ENCODE measurements at regions not wholly inside any gene's neighbourhood (a gene's known extent, or its start where the extent isn't known, plus 50 kb on each side); places are given as distances from the start of the nearest gene placed in this dataset.
"Not testable (repeated sequence)": the region's sequence is repeated elsewhere in the genome, so short reads cannot be mapped to it uniquely, and the experiment has no call there.

GRCh38 chrX:98300536-98300935 lies 1416.8 kb downstream of the RPA4 start:
- H3K27me3 ChIP-seq (ENCODE audit: control insufficient read depth, insufficient read depth, low read length); H2BK120ac ChIP-seq (ENCODE audit: low read depth, low read length); H4K20me1 ChIP-seq (ENCODE audit: insufficient read depth, low read length); BruUV-seq (replicated peaks); ATAC-seq (ENCODE audit: low read depth); H3K36me3 ChIP-seq (ENCODE audit: control insufficient read depth, insufficient read depth, low read length); H3K56ac ChIP-seq (ENCODE audit: extremely low read depth, insufficient read depth, low read length); dilution Hi-C loops (cut with HindIII; ENCODE audit: low sequenced_read_pairs, unreplicated experiment); H4K8ac ChIP-seq (ENCODE audit: low read depth in 2 of 2, low read length in 2 of 2); H3K14ac ChIP-seq (replicated peaks; ENCODE audit: low read depth, low read length); in situ Hi-C loops (cut with MboI; ENCODE audit: low sequenced_read_pairs); POLR2A ChIA-PET (ENCODE audit: unreplicated experiment); H4K5ac ChIP-seq (ENCODE audit: low read depth, low read length); intact Hi-C loops (cut with micrococcal nuclease); H3K23ac ChIP-seq (ENCODE audit: low read depth, low read length); H2BK15ac ChIP-seq (ENCODE audit: low read depth, low read length); H3K27ac ChIP-seq (ENCODE audit: insufficient read depth, low read length); H2BK20ac ChIP-seq (ENCODE audit: low read depth, low read length); H2AFZ ChIP-seq (replicated peaks; ENCODE audit: low read length, poor library complexity); H3K4me2 ChIP-seq (ENCODE audit: low read depth, low read length); H3K9me1 ChIP-seq (ENCODE audit: insufficient read depth, low read length); H3K4me3 ChIP-seq (ENCODE audit: insufficient read depth, low read depth, low read length); H2BK5ac ChIP-seq (ENCODE audit: low read depth, low read length, poor library complexity, severe bottlenecking); H3K4me1 ChIP-seq (ENCODE audit: control insufficient read depth, insufficient read depth, low read length); H3K9me3 ChIP-seq (ENCODE audit: control insufficient read depth, insufficient read depth, low read length); DNase-seq; H3K18ac ChIP-seq (ENCODE audit: low read depth, low read length); H2AK5ac ChIP-seq (ENCODE audit: low read depth, low read length); H2AK9ac ChIP-seq (replicated peaks; ENCODE audit: low read depth, low read length, poor library complexity); H3K79me1 ChIP-seq (ENCODE audit: low read depth in 1 of 2, low read length in 2 of 2); CTCF ChIA-PET; H3K9ac ChIP-seq (ENCODE audit: low read depth, low read length); H4K91ac ChIP-seq (ENCODE audit: insufficient read depth, low read depth, low read length); H3K4ac ChIP-seq (ENCODE audit: low read depth, low read length): not testable (repeated sequence)
- WGBS, 2 experiments (ENCODE audit: extremely low coverage in 2 of 2, insufficient read length in 1 of 2): no CpG with 5 or more reads among the region's 13 CpGs
